ENCODE measurements at regions not wholly inside any gene's neighbourhood (a gene's known extent, or its start where the extent isn't known, plus 50 kb on each side); places are given as distances from the start of the nearest gene placed in this dataset.

DNA sequence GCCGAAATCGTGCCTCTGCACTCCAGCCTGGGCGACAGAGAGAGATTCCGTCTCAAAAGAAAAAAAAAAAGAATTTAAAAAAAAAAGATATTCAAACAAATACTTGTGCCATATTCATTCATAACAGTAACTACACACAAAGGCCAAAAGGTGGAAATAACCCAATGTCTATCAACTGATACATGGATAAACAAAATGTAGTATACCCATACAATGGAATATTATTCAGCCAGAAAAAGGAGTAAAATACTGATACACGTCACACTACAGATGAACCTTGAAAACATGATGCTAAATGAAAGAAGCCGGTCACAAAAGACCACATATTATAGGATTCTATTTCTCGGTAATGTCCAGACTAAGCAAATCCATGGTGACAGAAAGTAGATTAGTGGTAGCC lies 109.4 kb upstream of the SOD1 start:
- no peak overlapping the region for H3K4me3 ChIP-seq (ENCODE audit: low read length)
- no peaks in the 10 kb centered on the region for H3K4me1 ChIP-seq (ENCODE audit: control insufficient read depth, insufficient read depth, low read length)
- H3K27me3 ChIP-seq (ENCODE audit: control insufficient read depth, insufficient read depth, low read length), result no peaks in the 10 kb centered on the region
- H3K9me3 ChIP-seq (ENCODE audit: control insufficient read depth, low read length), result no peaks in the 10 kb centered on the region
- H3K9ac ChIP-seq (ENCODE audit: low read length), result no peak overlapping the region
- no peaks in the 10 kb centered on the region for H3K36me3 ChIP-seq (ENCODE audit: control insufficient read depth, insufficient read depth, low read length)

DNA sequence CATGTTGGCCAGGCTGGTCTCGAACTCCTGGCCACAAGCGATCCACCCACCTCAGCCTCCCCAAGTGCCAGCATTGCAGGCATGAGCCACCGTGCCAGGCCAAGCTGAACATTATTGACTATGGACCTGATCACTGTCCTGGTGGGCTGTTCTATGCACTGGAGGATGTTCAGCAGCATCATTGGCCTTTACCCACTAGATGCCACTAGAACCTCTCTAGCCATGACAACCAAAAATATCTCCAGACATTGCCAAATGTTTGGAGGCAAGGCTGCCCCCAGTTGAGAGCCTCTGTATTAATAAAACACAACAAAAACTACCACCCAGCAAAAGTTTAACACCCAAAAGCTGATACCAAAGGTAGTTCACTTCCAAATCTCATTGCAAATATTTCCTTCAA lies 110.8 kb upstream of the SOD1 start:
- Histone ChIP-seq H3K9me3 (ENCODE audit: control insufficient read depth, low read length) (no peaks in the 10 kb centered on the region), H3K4me1 (ENCODE audit: control insufficient read depth, insufficient read depth, low read length) (no peaks in the 10 kb centered on the region), H3K36me3 (ENCODE audit: control insufficient read depth, insufficient read depth, low read length) (no peaks in the 10 kb centered on the region), H3K4me3 (ENCODE audit: low read length) (no peak overlapping the region), H3K9ac (ENCODE audit: low read length) (no peak overlapping the region), H3K27me3 (ENCODE audit: control insufficient read depth, insufficient read depth, low read length) (no peaks in the 10 kb centered on the region)

DNA sequence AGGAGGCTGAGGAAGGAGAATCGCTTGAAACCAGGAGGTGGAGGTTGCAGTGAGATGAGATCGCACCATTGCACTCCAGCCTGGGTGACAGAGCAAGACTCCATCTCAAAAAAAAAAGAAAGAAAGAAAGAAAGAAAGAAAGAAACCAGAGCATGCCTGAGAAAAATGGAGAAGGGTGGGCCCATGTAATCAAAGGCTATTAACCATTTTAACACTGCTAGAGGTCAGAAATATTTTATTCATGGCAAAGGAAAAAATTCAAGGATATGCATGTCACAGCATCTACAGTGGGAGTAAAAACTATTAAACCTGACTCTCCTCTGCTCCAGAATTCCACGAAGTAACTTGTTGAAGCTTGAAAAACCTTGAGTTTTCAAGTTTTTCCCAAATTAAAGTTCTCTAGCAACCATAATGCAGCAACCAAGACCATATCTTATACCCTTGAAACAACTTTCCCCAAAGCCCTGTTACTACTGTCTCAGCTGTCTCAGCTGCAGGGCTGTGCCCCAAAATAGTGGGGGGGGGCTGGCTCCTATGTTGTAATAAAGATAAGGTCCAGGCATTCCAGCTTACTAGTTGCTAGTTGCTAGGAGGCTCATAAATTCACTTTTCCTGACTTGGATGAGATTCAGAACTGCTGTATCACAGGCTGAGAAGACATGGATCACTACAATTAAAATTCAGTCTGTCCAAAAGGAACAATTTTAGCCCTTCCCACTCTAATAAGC lies 112.9 kb upstream of the SOD1 start:
- no peak overlapping the region for H3K9ac ChIP-seq (ENCODE audit: low read length)
- no peaks in the 10 kb centered on the region for H3K36me3 ChIP-seq (ENCODE audit: control insufficient read depth, insufficient read depth, low read length)
- H3K4me3 ChIP-seq (ENCODE audit: low read length), result no peak overlapping the region
- H3K9me3 ChIP-seq (ENCODE audit: control insufficient read depth, low read length), result no peaks in the 10 kb centered on the region
- no peaks in the 10 kb centered on the region for H3K27me3 ChIP-seq (ENCODE audit: control insufficient read depth, insufficient read depth, low read length)
- no peaks in the 10 kb centered on the region for H3K4me1 ChIP-seq (ENCODE audit: control insufficient read depth, insufficient read depth, low read length)

DNA sequence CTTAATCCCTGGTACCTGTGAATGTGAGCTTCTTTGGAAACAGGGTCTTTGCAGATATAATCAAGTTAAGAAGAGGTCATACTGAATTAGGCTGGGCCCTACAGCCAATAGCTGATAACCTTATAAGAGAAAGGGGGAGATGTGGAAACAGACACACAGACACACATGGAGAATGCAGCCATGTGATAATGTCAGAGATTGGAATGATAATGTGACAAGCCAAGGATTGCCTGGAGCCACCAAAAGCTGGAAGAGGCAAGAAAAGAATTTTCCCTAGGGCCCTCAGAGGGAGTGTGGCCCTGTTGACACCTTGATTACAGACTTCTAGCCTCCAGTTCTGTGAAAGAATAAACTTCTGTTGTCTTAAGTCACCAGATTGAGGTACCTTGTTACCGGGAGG lies 114.5 kb upstream of the SOD1 start:
- Histone ChIP-seq H3K27me3 (ENCODE audit: control insufficient read depth, insufficient read depth, low read length) (no peaks in the 10 kb centered on the region), H3K4me1 (ENCODE audit: control insufficient read depth, insufficient read depth, low read length) (no peaks in the 10 kb centered on the region), H3K9me3 (ENCODE audit: control insufficient read depth, low read length) (no peaks in the 10 kb centered on the region), H3K4me3 (ENCODE audit: low read length) (no peak overlapping the region), H3K9ac (ENCODE audit: low read length) (no peak overlapping the region), H3K36me3 (ENCODE audit: control insufficient read depth, insufficient read depth, low read length) (no peaks in the 10 kb centered on the region)

DNA sequence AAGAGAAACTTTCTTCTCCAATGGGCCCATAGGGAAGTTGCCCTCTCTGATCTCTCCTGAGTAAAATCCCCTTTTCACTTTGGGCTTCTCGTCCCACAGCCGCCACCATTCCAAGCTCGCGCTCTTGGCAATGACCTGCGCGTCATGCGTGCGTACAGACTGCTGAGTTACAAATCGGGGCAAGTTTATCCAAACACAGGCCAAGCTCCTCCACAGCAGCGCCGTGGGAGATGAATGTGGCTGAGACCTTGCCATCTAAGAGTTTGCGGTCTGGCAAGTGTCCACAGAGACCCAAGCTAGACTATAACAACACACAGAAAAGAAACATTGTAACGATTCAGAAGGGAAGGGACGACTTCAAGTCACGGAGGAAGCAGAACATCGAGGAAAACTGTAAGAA lies 116.3 kb upstream of the SOD1 start:
- H3K4me3 ChIP-seq (ENCODE audit: low read length), result no peak overlapping the region
- H3K9me3 ChIP-seq (ENCODE audit: control insufficient read depth, low read length), result no peaks in the 10 kb centered on the region
- H3K36me3 ChIP-seq (ENCODE audit: control insufficient read depth, insufficient read depth, low read length), result no peaks in the 10 kb centered on the region
- H3K4me1 ChIP-seq (ENCODE audit: control insufficient read depth, insufficient read depth, low read length), result no peaks in the 10 kb centered on the region
- no peaks in the 10 kb centered on the region for H3K27me3 ChIP-seq (ENCODE audit: control insufficient read depth, insufficient read depth, low read length)
- H3K9ac ChIP-seq (ENCODE audit: low read length), result no peak overlapping the region

DNA sequence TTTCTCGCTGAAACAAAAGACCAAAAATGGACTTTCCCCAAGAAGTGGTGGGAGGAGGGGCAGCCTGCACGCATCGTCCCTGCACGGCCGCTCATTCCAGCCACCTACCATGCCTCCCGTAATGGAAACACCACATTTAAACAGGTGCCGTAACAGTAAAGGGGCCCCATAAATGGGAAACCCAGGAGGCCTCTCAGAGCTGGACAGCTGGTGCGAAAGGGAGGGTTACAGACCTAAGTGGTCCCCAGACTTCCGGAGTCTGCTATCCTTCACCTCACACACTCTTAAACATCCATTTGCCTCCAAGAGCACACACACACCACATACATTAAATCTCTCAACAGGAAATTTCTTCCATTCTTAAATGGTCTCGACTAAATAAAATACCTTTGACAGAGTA lies 120.7 kb upstream of the SOD1 start:
- H3K9ac ChIP-seq (ENCODE audit: low read length), result no peak overlapping the region
- H3K9me3 ChIP-seq (ENCODE audit: control insufficient read depth, low read length), result no peaks in the 10 kb centered on the region
- no peak overlapping the region for H3K4me3 ChIP-seq (ENCODE audit: low read length)
- no peaks in the 10 kb centered on the region for H3K36me3 ChIP-seq (ENCODE audit: control insufficient read depth, insufficient read depth, low read length)
- H3K4me1 ChIP-seq (ENCODE audit: control insufficient read depth, insufficient read depth, low read length), result no peaks in the 10 kb centered on the region
- H3K27me3 ChIP-seq (ENCODE audit: control insufficient read depth, insufficient read depth, low read length), result no peaks in the 10 kb centered on the region

DNA sequence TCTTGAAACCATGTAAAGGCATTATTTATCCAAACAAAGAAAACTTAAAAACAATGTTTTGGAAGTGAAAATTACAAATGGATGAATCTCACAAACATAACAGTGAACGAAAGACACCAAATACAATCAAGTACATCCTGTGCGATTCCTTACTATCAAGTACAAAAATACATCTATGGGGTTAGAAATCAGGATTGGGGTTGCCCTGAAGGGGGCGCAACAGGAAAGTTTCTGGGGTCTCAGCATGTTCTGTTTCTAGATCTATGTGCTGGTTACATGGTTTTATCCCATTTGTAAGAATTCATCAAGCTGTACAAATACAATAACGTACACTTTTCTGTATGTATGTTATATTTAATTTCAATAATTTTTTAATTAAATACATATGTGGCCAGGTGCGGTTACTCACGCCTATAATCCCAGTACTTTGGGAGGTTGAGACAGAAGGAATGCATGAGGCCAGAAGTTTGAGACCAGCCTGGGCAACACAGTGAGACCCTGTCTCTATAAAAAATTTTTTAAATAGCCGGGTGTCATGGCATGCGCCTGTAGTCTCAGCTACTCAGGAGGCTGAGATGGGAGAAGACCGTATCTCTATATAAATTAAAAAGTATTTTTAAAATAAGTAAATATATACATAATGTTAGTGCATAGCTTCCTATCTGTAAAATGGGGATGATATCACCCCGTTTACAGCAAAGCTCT lies 121.5 kb upstream of the SOD1 start:
- no peak overlapping the region for H3K4me3 ChIP-seq (ENCODE audit: low read length)
- H3K36me3 ChIP-seq (ENCODE audit: control insufficient read depth, insufficient read depth, low read length), result no peaks in the 10 kb centered on the region
- no peaks in the 10 kb centered on the region for H3K9me3 ChIP-seq (ENCODE audit: control insufficient read depth, low read length)
- no peak overlapping the region for H3K9ac ChIP-seq (ENCODE audit: low read length)
- no peaks in the 10 kb centered on the region for H3K27me3 ChIP-seq (ENCODE audit: control insufficient read depth, insufficient read depth, low read length)
- no peaks in the 10 kb centered on the region for H3K4me1 ChIP-seq (ENCODE audit: control insufficient read depth, insufficient read depth, low read length)

DNA sequence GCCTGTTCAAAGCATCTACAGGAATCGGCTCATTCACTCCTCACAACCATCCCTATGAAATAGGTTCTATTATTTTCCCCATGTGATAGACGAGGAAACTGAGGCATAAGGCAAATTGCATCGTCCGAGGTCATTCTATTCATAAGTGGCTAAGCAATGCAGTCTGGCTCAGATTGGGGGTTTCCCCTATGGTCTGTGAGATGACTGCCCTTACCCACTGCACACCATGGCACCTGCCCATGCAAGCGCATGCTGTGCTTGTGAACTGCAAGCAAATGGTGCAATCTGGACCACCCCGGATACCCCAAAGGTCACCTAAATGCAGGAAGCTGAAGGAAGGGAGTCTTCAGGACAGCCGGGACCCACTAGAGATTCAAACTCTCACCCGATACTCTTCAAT lies 123.4 kb upstream of the SOD1 start:
- H3K9me3 ChIP-seq (ENCODE audit: control insufficient read depth, low read length), result no peaks in the 10 kb centered on the region

DNA sequence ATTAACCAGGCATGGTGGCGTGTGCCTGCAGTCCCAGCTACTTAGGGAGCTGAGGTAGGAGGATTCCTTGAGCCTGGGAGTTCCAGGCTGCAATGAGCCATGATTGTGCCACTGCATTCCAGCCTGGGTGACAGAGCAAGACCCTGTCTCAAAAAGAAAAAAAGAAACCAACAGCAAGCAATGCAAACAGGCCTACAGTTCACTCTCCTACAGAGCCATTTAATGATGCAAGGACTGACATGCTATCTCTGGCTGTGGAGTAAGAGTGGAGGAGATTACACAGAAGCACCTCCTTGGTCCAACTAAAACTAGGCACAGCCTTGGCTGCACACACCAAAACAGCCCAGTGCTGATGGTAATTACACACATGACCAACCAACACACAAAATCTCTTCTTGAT lies 127.5 kb upstream of the SOD1 start:
- H3K9ac ChIP-seq (ENCODE audit: low read length), result no peak overlapping the region
- H3K4me3 ChIP-seq (ENCODE audit: low read length), result no peak overlapping the region
- H3K9me3 ChIP-seq (ENCODE audit: control insufficient read depth, low read length), result no peaks in the 10 kb centered on the region
- H3K4me1 ChIP-seq (ENCODE audit: control insufficient read depth, insufficient read depth, low read length), result peaks cover 17% of the 10 kb centered on the region
- H3K36me3 ChIP-seq (ENCODE audit: control insufficient read depth, insufficient read depth, low read length), result no peaks in the 10 kb centered on the region
- no peaks in the 10 kb centered on the region for H3K27me3 ChIP-seq (ENCODE audit: control insufficient read depth, insufficient read depth, low read length)

More for the DNA sequence above, 123.4 kb upstream of the SOD1 start:
- peaks cover 3% of the 10 kb centered on the region for H3K4me1 ChIP-seq (ENCODE audit: control insufficient read depth, insufficient read depth, low read length)
- H3K4me3 ChIP-seq (ENCODE audit: low read length), result no peak overlapping the region
- H3K36me3 ChIP-seq (ENCODE audit: control insufficient read depth, insufficient read depth, low read length), result no peaks in the 10 kb centered on the region
- no peaks in the 10 kb centered on the region for H3K27me3 ChIP-seq (ENCODE audit: control insufficient read depth, insufficient read depth, low read length)
- H3K9ac ChIP-seq (ENCODE audit: low read length), result no peak overlapping the region

DNA sequence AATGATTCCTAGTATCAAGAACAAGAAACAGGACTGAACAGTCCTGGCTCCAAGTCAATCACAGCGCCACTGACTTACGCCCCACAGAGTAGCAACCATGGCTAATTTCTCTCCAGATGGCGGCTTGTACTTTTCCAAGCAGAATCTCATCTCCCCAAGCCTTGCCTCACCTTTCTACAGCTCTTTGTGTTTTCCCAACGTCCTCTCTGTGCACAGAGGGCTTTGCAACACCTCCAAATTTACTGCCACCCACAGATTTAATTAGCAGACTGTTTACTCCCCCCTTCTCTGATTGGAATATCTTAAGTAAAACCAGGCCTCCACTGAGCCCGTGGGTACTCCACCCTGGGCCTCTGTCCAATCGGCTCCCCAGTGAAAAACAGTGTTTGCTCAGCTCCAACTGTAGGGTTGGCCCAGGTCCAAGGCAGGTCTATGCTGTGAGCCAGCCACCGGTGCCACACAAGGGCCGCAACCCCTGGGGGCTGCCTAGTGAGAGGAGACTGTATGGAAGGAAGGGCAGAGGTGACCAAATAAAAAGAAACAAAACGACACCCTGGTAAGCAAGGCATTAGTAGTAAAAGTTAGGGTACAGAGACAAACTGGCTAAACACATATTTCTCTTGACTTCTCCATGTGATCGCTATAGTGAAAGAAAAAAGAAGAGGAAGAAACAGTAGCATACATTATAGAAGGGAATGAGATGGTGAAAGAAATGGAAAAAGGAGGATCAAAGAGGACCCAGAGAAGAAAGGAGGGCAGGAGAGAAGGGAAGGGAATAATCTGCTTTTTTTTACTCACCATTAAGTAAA lies 128.4 kb upstream of the SOD1 start:
- Histone ChIP-seq H3K9me3 (ENCODE audit: control insufficient read depth, low read length) (no peaks in the 10 kb centered on the region), H3K9ac (ENCODE audit: low read length) (no peak overlapping the region), H3K4me1 (ENCODE audit: control insufficient read depth, insufficient read depth, low read length) (peaks cover 17% of the 10 kb centered on the region), H3K27me3 (ENCODE audit: control insufficient read depth, insufficient read depth, low read length) (no peaks in the 10 kb centered on the region), H3K36me3 (ENCODE audit: control insufficient read depth, insufficient read depth, low read length) (no peaks in the 10 kb centered on the region), H3K4me3 (ENCODE audit: low read length) (no peak overlapping the region)

DNA sequence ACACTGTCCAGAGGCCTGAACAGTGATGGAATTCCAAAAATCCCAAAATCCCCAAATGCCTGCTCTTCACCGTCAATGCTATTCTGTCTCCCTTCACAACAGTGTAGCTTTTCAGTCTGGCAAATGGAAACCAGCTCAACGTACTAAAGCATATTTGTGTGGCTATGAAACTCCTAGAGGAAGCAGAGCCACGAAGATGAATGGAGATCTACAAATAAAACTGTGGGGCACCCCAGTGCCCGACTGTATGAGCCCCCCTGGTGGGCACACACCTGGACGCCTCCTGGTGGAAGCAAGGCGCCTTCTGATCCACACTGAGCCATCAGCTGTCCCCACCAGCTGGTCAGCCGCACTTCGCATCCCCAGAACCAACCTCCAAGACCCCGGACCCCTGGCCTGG lies 129.1 kb upstream of the SOD1 start:
- Histone ChIP-seq H3K4me1 (ENCODE audit: control insufficient read depth, insufficient read depth, low read length) (peaks cover 17% of the 10 kb centered on the region), H3K9me3 (ENCODE audit: control insufficient read depth, low read length) (no peaks in the 10 kb centered on the region), H3K27me3 (ENCODE audit: control insufficient read depth, insufficient read depth, low read length) (no peaks in the 10 kb centered on the region), H3K4me3 (ENCODE audit: low read length) (no peak overlapping the region), H3K36me3 (ENCODE audit: control insufficient read depth, insufficient read depth, low read length) (no peaks in the 10 kb centered on the region), H3K9ac (ENCODE audit: low read length) (no peak overlapping the region)

DNA sequence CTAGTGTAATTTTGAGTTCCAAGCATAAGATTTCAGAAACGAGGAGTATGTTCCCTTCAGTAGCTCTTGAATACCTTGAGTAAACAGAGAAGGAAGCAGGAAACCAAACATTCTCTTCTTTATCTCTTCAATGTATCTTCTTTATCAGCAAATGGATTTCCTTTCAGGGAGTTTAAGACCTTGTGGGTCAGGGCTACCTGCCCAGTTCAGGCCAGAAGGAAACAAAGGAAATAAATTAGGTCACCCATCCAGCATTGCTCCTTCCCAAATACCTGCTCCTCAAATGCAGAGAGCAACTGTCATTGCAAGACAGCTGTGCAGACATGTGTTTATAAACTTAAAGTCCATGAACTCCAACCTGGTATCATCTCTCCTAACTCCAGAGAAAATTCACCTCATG lies 130.1 kb upstream of the SOD1 start:
- Histone ChIP-seq H3K4me1 (ENCODE audit: control insufficient read depth, insufficient read depth, low read length) (peaks cover 17% of the 10 kb centered on the region), H3K9ac (ENCODE audit: low read length) (no peak overlapping the region), H3K9me3 (ENCODE audit: control insufficient read depth, low read length) (no peaks in the 10 kb centered on the region), H3K4me3 (ENCODE audit: low read length) (no peak overlapping the region), H3K36me3 (ENCODE audit: control insufficient read depth, insufficient read depth, low read length) (no peaks in the 10 kb centered on the region), H3K27me3 (ENCODE audit: control insufficient read depth, insufficient read depth, low read length) (no peaks in the 10 kb centered on the region)
